Endodermal cell (in vitro differentiated cells): ENCODE measurements at regions not wholly inside any gene's neighbourhood (a gene's known extent, or its start where the extent isn't known, plus 50 kb on each side); places are given as distances from the start of the nearest gene placed in this dataset.
"Not testable (repeated sequence)": the region's sequence is repeated elsewhere in the genome, so short reads cannot be mapped to it uniquely, and the experiment has no call there.

Experiments used
- DNase-seq: peaks from one replicate; pipeline ENCODE4 v3.0.0-alpha.2; 2017
- H3K27ac ChIP-seq: 2 replicates; pipeline ENCODE4 v1.5.1; 2013; ENCODE audit warnings: mild to moderate bottlenecking, low read depth, low read length, moderate library complexity
- H3K27me3 ChIP-seq: 2 replicates; pipeline ENCODE4 v1.6.1; 2013; ENCODE audit warnings: mild to moderate bottlenecking, low read length, moderate library complexity; ENCODE audit not compliant: insufficient read depth, control insufficient read depth, poor library complexity, severe bottlenecking
- H3K36me3 ChIP-seq: 2 replicates; pipeline ENCODE4 v1.7.0; 2013; ENCODE audit warnings: mild to moderate bottlenecking, low read length, moderate library complexity; ENCODE audit not compliant: control insufficient read depth, insufficient read depth
- H3K4me1 ChIP-seq: one replicate; pipeline ENCODE4 v1.7.0; 2013; ENCODE audit warnings: low read length; ENCODE audit not compliant: control insufficient read depth, insufficient read depth
- H3K4me3 ChIP-seq: 2 replicates; pipeline ENCODE4 v1.5.1; 2013; ENCODE audit warnings: mild to moderate bottlenecking, low read length, moderate library complexity
- H3K9ac ChIP-seq: 2 replicates; pipeline ENCODE4 v1.6.1; 2013; ENCODE audit warnings: mild to moderate bottlenecking, low read length, moderate library complexity; ENCODE audit not compliant: poor library complexity, severe bottlenecking; ENCODE audit errors: extremely low read depth
- H3K9me3 ChIP-seq: 2 replicates; pipeline ENCODE4 v1.6.1; 2013; ENCODE audit warnings: mild to moderate bottlenecking, low read length, moderate library complexity; ENCODE audit not compliant: control insufficient read depth
- H3K27ac Mint-ChIP-seq: 2 replicates; pipeline ENCODE4 v1.8.0; 2020; ENCODE audit warnings: mixed read lengths
- H3K27me3 Mint-ChIP-seq: 2 replicates; pipeline ENCODE4 v1.8.0; 2021; ENCODE audit warnings: mild to moderate bottlenecking, mixed read lengths; ENCODE audit not compliant: insufficient read depth
- H3K36me3 Mint-ChIP-seq: 2 replicates; pipeline ENCODE4 v1.8.0; 2020; ENCODE audit warnings: low read depth, mixed read lengths
- H3K4me1 Mint-ChIP-seq: 2 replicates; pipeline ENCODE4 v1.8.0; 2020; ENCODE audit warnings: mixed read lengths
- H3K4me3 Mint-ChIP-seq: 2 replicates; pipeline ENCODE4 v1.8.0; 2020; ENCODE audit warnings: mild to moderate bottlenecking, moderate library complexity, mixed read lengths
- H3K9me3 Mint-ChIP-seq: 2 replicates; pipeline ENCODE4 v1.8.0; 2020; ENCODE audit warnings: mild to moderate bottlenecking, mixed read lengths
- WGBS, 2 experiments: methylation state at CpG; one replicate each; pipeline versions ENCODE4 v1.1.5 to v1.1.7; 2013; ENCODE audit warnings: missing lambda C conversion rate in 2 of 2, mixed read lengths in 1 of 2; ENCODE audit not compliant: insufficient coverage in 1 of 2, insufficient read length in 1 of 2; 5-methylcytosine and 5-hydroxymethylcytosine counted together
- TF ChIP-seq, protein P1 (sequence below): fragments of 200-600 bp; sonication (generic); conservative IDR thresholded peaks from 2 replicates; pipeline ENCODE4 v1.5.0; 2021; ENCODE audit warnings: antibody characterized with exemption, mild to moderate bottlenecking

DNA sequence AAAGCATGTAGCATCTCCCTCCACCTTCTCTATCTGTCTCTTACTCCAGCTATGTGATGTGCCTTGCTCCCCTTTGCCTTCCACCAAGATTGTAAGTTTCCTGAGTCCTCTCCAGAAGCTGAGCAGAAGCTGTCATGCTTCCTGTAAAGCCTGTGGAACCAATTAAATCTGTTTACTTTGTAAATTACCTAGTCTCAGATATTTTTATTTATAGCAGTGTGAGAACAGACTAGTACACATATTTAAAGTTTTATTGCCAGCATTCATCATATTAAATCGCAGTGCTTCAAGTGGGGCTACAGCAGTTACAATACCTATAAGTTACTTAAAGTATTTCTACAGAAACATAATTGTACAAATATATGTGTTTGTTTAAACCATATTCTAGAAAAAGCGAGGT lies 973.1 kb downstream of the SLC16A7 start:
- no peaks in the 10 kb centered on the region for H3K27me3 ChIP-seq
- Mint-ChIP-seq H3K27ac (no peak overlapping the region), H3K9me3 (peaks cover 11% of the 10 kb centered on the region), H3K4me3 (no peak overlapping the region), H3K27me3 (no peaks in the 10 kb centered on the region), H3K36me3 (no peaks in the 10 kb centered on the region), H3K4me1 (no peaks in the 10 kb centered on the region)
- H3K9ac ChIP-seq, result no peak overlapping the region
- TF ChIP-seq, protein P1, sequence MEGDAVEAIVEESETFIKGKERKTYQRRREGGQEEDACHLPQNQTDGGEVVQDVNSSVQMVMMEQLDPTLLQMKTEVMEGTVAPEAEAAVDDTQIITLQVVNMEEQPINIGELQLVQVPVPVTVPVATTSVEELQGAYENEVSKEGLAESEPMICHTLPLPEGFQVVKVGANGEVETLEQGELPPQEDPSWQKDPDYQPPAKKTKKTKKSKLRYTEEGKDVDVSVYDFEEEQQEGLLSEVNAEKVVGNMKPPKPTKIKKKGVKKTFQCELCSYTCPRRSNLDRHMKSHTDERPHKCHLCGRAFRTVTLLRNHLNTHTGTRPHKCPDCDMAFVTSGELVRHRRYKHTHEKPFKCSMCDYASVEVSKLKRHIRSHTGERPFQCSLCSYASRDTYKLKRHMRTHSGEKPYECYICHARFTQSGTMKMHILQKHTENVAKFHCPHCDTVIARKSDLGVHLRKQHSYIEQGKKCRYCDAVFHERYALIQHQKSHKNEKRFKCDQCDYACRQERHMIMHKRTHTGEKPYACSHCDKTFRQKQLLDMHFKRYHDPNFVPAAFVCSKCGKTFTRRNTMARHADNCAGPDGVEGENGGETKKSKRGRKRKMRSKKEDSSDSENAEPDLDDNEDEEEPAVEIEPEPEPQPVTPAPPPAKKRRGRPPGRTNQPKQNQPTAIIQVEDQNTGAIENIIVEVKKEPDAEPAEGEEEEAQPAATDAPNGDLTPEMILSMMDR, result no peak
- WGBS, 2 experiments, result 83% methylated on average over 1 of the region's 2 CpGs; no CpG with 5 or more reads in 1 of the 2 experiments
- no peak overlapping the region for H3K4me3 ChIP-seq
- H3K36me3 ChIP-seq, result no peaks in the 10 kb centered on the region
- no peak for DNase-seq
- H3K9me3 ChIP-seq, result peaks cover 17% of the 10 kb centered on the region
- no peak overlapping the region for H3K27ac ChIP-seq
- no peaks in the 10 kb centered on the region for H3K4me1 ChIP-seq

GRCh38 chr12:60577607-60578006 lies 981.8 kb downstream of the SLC16A7 start:
- TF ChIP-seq, protein P1, result no peak
- Mint-ChIP-seq H3K27me3 (no peaks in the 10 kb centered on the region), H3K27ac (peak overlapping the region; percentile 74), H3K36me3 (no peaks in the 10 kb centered on the region), H3K9me3 (no peaks in the 10 kb centered on the region), H3K4me3 (no peak overlapping the region), H3K4me1 (peaks cover 9% of the 10 kb centered on the region)
- Histone ChIP-seq H3K27me3 (no peaks in the 10 kb centered on the region), H3K36me3 (no peaks in the 10 kb centered on the region), H3K4me3 (peak overlapping the region; percentile 20), H3K9me3 (peaks cover 10% of the 10 kb centered on the region), H3K4me1 (no peaks in the 10 kb centered on the region), H3K27ac (no peak overlapping the region), H3K9ac (no peak overlapping the region)
- WGBS, 2 experiments, result 69 to 74% methylated on average over 2 to 4 of the region's 4 CpGs
- no peak for DNase-seq

DNA sequence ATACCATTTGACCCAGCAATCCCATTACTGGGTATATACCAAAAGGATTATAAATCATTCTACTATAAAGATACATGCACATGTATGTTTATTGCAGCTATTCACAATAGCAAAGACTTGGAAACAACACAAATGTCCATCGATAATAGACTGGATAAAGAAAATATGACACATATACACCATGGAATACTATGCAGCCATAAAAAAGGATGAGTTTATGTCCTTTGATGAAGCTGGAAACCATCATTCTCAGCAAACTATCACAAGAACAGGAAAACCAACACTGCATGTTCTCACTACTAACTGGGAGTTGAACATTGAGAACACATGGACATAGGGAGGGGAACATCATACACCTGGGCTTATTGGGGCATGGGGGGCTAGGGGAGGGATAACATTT lies 991.8 kb downstream of the SLC16A7 start:
- H3K9ac ChIP-seq, H3K4me1 ChIP-seq, H3K36me3 ChIP-seq, H3K27me3 Mint-ChIP-seq, H3K27ac ChIP-seq, H3K27me3 ChIP-seq, H3K4me3 Mint-ChIP-seq, H3K36me3 Mint-ChIP-seq, DNase-seq, H3K4me1 Mint-ChIP-seq, H3K4me3 ChIP-seq, H3K27ac Mint-ChIP-seq, H3K9me3 ChIP-seq: not testable (repeated sequence)
- 60 to 80% methylated on average over 1 of the region's 1 CpG for WGBS, 2 experiments
- peaks cover 19% of the 10 kb centered on the region for H3K9me3 Mint-ChIP-seq

- no peaks in the 10 kb centered on the region for H3K36me3 ChIP-seq
- Mint-ChIP-seq H3K27me3 (no peaks in the 10 kb centered on the region), H3K9me3 (peaks cover 16% of the 10 kb centered on the region), H3K4me1 (no peaks in the 10 kb centered on the region), H3K27ac (no peak overlapping the region), H3K36me3 (no peaks in the 10 kb centered on the region), H3K4me3 (no peak overlapping the region)
- no peak overlapping the region for H3K9ac ChIP-seq
- no peaks in the 10 kb centered on the region for H3K27me3 ChIP-seq
- TF ChIP-seq, protein P1, result no peak
- no peak for DNase-seq
- 88 to 92% methylated on average over 4 to 13 of the region's 13 CpGs for WGBS, 2 experiments
- no peak overlapping the region for H3K4me3 ChIP-seq
- no peaks in the 10 kb centered on the region for H3K4me1 ChIP-seq
- no peak overlapping the region for H3K27ac ChIP-seq
- peaks cover 24% of the 10 kb centered on the region for H3K9me3 ChIP-seq
These were observed 998.3 kb downstream of the SLC16A7 start for GRCh38 chr12:60594035-60594711.
